Erythroblast (primary cell): ENCODE measurements at regions not wholly inside any gene's neighbourhood (a gene's known extent, or its start where the extent isn't known, plus 50 kb on each side); places are given as distances from the start of the nearest gene placed in this dataset.

Experiments used
- GATA1 ChIP-seq: IDR thresholded peaks from 2 replicates; pipeline ENCODE4 v1.6.1; 2011; ENCODE audit warnings: low read depth, mild to moderate bottlenecking, control low read depth, low read length, moderate library complexity
- POLR2A ChIP-seq: IDR thresholded peaks from 2 replicates; pipeline ENCODE4 v1.6.1; 2011; ENCODE audit warnings: mild to moderate bottlenecking, low read length

DNA sequence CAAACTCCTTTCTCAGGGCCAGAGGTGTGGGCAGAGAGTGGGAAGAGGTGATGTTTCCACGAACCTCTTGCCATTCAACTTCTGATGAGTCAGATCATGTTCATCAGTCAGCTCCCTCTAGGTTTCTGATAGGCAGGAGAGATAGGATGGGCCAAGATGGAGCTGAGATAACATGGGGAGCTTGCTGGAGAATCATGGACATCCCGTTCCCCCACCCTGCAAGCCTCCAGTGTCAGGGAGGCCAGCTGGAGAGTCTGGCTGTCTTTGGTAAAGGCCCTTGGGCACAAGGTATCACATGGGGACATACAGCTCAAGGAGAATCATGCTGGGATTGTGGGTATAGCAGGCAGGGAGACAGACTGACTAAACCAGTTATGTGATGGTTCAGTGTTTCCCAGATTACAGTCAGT lies 136.0 kb upstream of the IRX3 start:
- TF ChIP-seq POLR2A, result no peak
- no peak for TF ChIP-seq GATA1
